BLaER1 (cell line): ENCODE measurements at regions not wholly inside any gene's neighbourhood (a gene's known extent, or its start where the extent isn't known, plus 50 kb on each side); places are given as distances from the start of the nearest gene placed in this dataset.

Source experiments
- H3K27ac ChIP-seq: shearing (Covaris generic); formaldehyde crosslinking; 2 replicates; pipeline ENCODE4 v1.8.1; 2022
- H3K27me3 ChIP-seq: shearing (Covaris generic); formaldehyde crosslinking; 2 replicates; pipeline ENCODE4 v1.8.1; 2022
- H3K36me3 ChIP-seq: shearing (Covaris generic); formaldehyde crosslinking; 2 replicates; pipeline ENCODE4 v1.8.1; 2022
- H3K4me1 ChIP-seq: shearing (Covaris generic); formaldehyde crosslinking; 2 replicates; pipeline ENCODE4 v1.8.1; 2022
- H3K4me2 ChIP-seq: shearing (Covaris generic); formaldehyde crosslinking; 2 replicates; pipeline ENCODE4 v1.8.1; 2022
- H3K4me3 ChIP-seq: shearing (Covaris generic); formaldehyde crosslinking; 2 replicates; pipeline ENCODE4 v1.8.1; 2022
- H3K9ac ChIP-seq: shearing (Covaris generic); formaldehyde crosslinking; 2 replicates; pipeline ENCODE4 v1.8.1; 2022
- H3K9me3 ChIP-seq: shearing (Covaris generic); formaldehyde crosslinking; 2 replicates; pipeline ENCODE4 v1.8.1; 2022
- H4K20me1 ChIP-seq: shearing (Covaris generic); formaldehyde crosslinking; 2 replicates; pipeline ENCODE4 v1.8.1; 2022
- Cebpa-rat ChIP-seq: shearing (Covaris generic); IDR thresholded peaks from 2 replicates; pipeline ENCODE4 v1.8.1; 2022

GRCh38 chr10:36730316-36730715 is 395.1 kb upstream of the ANKRD30A start:
- no peaks in the 10 kb centered on the region for H3K27me3 ChIP-seq
- H3K4me1 ChIP-seq: no peaks in the 10 kb centered on the region
- no peak overlapping the region for H3K27ac ChIP-seq
- peaks cover 6% of the 10 kb centered on the region; the same call in 1 of the 2 replicates for H3K9me3 ChIP-seq
- no peak overlapping the region for H3K4me2 ChIP-seq
- TF ChIP-seq Cebpa-rat: no peak
- H4K20me1 ChIP-seq: no peaks in the 10 kb centered on the region
- H3K4me3 ChIP-seq: no peak overlapping the region
- no peaks in the 10 kb centered on the region for H3K36me3 ChIP-seq
- H3K9ac ChIP-seq: no peak overlapping the region

- H3K27me3 ChIP-seq: no peaks in the 10 kb centered on the region
- no peak overlapping the region for H3K4me2 ChIP-seq
- no peaks in the 10 kb centered on the region for H4K20me1 ChIP-seq
- H3K9me3 ChIP-seq: no peaks in the 10 kb centered on the region
- H3K27ac ChIP-seq: no peak overlapping the region
- no peak overlapping the region for H3K4me3 ChIP-seq
- TF ChIP-seq Cebpa-rat: no peak
- H3K4me1 ChIP-seq: no peaks in the 10 kb centered on the region
- no peak overlapping the region for H3K9ac ChIP-seq
- H3K36me3 ChIP-seq: no peaks in the 10 kb centered on the region
Observed at GRCh38 chr10:36728626-36729025, 396.8 kb upstream of the ANKRD30A start.

- Histone ChIP-seq H3K9ac (no peak overlapping the region), H3K4me3 (no peak overlapping the region), H3K4me1 (no peaks in the 10 kb centered on the region), H3K4me2 (no peak overlapping the region), H3K9me3 (no peaks in the 10 kb centered on the region), H4K20me1 (no peaks in the 10 kb centered on the region), H3K36me3 (no peaks in the 10 kb centered on the region), H3K27ac (no peak overlapping the region), H3K27me3 (no peaks in the 10 kb centered on the region)
- TF ChIP-seq Cebpa-rat: no peak
Observed at GRCh38 chr10:36725581-36726520, 399.5 kb upstream of the ANKRD30A start.

- Histone ChIP-seq H3K4me1 (no peaks in the 10 kb centered on the region), H3K4me2 (no peak overlapping the region), H4K20me1 (no peaks in the 10 kb centered on the region), H3K4me3 (no peak overlapping the region), H3K27me3 (no peaks in the 10 kb centered on the region), H3K9me3 (no peaks in the 10 kb centered on the region), H3K9ac (no peak overlapping the region), H3K36me3 (no peaks in the 10 kb centered on the region), H3K27ac (no peak overlapping the region)
- no peak for TF ChIP-seq Cebpa-rat
Observed at GRCh38 chr10:36722777-36723176, 402.6 kb upstream of the ANKRD30A start.

- Histone ChIP-seq H3K4me2 (no peak overlapping the region), H3K9ac (no peak overlapping the region), H3K9me3 (no peaks in the 10 kb centered on the region), H3K4me3 (no peak overlapping the region), H3K36me3 (no peaks in the 10 kb centered on the region), H3K4me1 (no peaks in the 10 kb centered on the region), H3K27me3 (no peaks in the 10 kb centered on the region), H3K27ac (no peak overlapping the region), H4K20me1 (no peaks in the 10 kb centered on the region)
- TF ChIP-seq Cebpa-rat: no peak
Observed at GRCh38 chr10:36721871-36722270, 403.5 kb upstream of the ANKRD30A start.

- Histone ChIP-seq H4K20me1 (no peaks in the 10 kb centered on the region), H3K27me3 (no peaks in the 10 kb centered on the region), H3K4me3 (no peak overlapping the region), H3K36me3 (no peaks in the 10 kb centered on the region), H3K9me3 (no peaks in the 10 kb centered on the region), H3K4me1 (no peaks in the 10 kb centered on the region), H3K9ac (no peak overlapping the region), H3K27ac (no peak overlapping the region), H3K4me2 (no peak overlapping the region)
- no peak for TF ChIP-seq Cebpa-rat
Observed at GRCh38 chr10:36720895-36721294, 404.5 kb upstream of the ANKRD30A start.

- no peaks in the 10 kb centered on the region for H4K20me1 ChIP-seq
Observed at GRCh38 chr10:36717118-36717517, 408.3 kb upstream of the ANKRD30A start.

GRCh38 chr10:36716291-36716690 is 409.1 kb upstream of the ANKRD30A start:
- no peak overlapping the region for H3K4me2 ChIP-seq
- H3K9ac ChIP-seq: no peak overlapping the region
- no peak overlapping the region for H3K27ac ChIP-seq
- no peaks in the 10 kb centered on the region for H3K4me1 ChIP-seq
- H3K27me3 ChIP-seq: no peaks in the 10 kb centered on the region
- TF ChIP-seq Cebpa-rat: no peak
- H3K9me3 ChIP-seq: no peaks in the 10 kb centered on the region
- H4K20me1 ChIP-seq: no peaks in the 10 kb centered on the region
- no peak overlapping the region for H3K4me3 ChIP-seq
- H3K36me3 ChIP-seq: no peaks in the 10 kb centered on the region

More at GRCh38 chr10:36717118-36717517, 408.3 kb upstream of the ANKRD30A start:
- TF ChIP-seq Cebpa-rat: no peak
- Histone ChIP-seq H3K27me3 (no peaks in the 10 kb centered on the region), H3K4me2 (no peak overlapping the region), H3K9me3 (no peaks in the 10 kb centered on the region), H3K4me3 (no peak overlapping the region), H3K36me3 (no peaks in the 10 kb centered on the region), H3K4me1 (no peaks in the 10 kb centered on the region), H3K9ac (no peak overlapping the region), H3K27ac (no peak overlapping the region)

GRCh38 chr10:36712695-36713094 is 412.7 kb upstream of the ANKRD30A start:
- no peak for TF ChIP-seq Cebpa-rat
- Histone ChIP-seq H3K27me3 (no peaks in the 10 kb centered on the region), H3K27ac (no peak overlapping the region), H3K4me2 (no peak overlapping the region), H3K4me3 (no peak overlapping the region), H3K9ac (no peak overlapping the region), H3K4me1 (no peaks in the 10 kb centered on the region), H4K20me1 (no peaks in the 10 kb centered on the region), H3K36me3 (no peaks in the 10 kb centered on the region), H3K9me3 (no peaks in the 10 kb centered on the region)

- Histone ChIP-seq H3K36me3 (no peaks in the 10 kb centered on the region), H3K9ac (no peak overlapping the region), H3K27me3 (no peaks in the 10 kb centered on the region), H3K4me1 (no peaks in the 10 kb centered on the region), H3K9me3 (no peaks in the 10 kb centered on the region), H3K4me2 (no peak overlapping the region), H3K4me3 (no peak overlapping the region), H4K20me1 (no peaks in the 10 kb centered on the region), H3K27ac (no peak overlapping the region)
- no peak for TF ChIP-seq Cebpa-rat
Observed at GRCh38 chr10:36711361-36711760, 414.0 kb upstream of the ANKRD30A start.
